ENCODE measurements at regions not wholly inside any gene's neighbourhood (a gene's known extent, or its start where the extent isn't known, plus 50 kb on each side); places are given as distances from the start of the nearest gene placed in this dataset.

GRCh38 chr12:42957136-42957535, 367.6 kb upstream of the PRICKLE1 start:
- Histone ChIP-seq H3K79me2 (ENCODE audit: control insufficient read depth, insufficient read depth, low read length) (no peaks in the 10 kb centered on the region), H3K9ac (ENCODE audit: control insufficient read depth, extremely low read depth, insufficient read depth, low read length) (no peak overlapping the region), H3K9me1 (ENCODE audit: control insufficient read depth, extremely low read depth, insufficient read depth, low read length) (no peaks in the 10 kb centered on the region), H3K36me3 (ENCODE audit: control insufficient read depth in 2 of 2, extremely low read depth in 1 of 2, insufficient read depth in 2 of 2, low read length in 2 of 2) (no peaks in the 10 kb centered on the region), H3K9me3 (ENCODE audit: control insufficient read depth, low read depth, low read length) (no peaks in the 10 kb centered on the region), H3K27ac (ENCODE audit: control insufficient read depth, insufficient read depth, low read length) (no peak overlapping the region), H4K20me1 (ENCODE audit: control insufficient read depth, extremely low read depth, insufficient read depth, low read length) (no peaks in the 10 kb centered on the region), H2AFZ (ENCODE audit: control insufficient read depth, low read length) (no peak overlapping the region), H3K4me3 (ENCODE audit: control insufficient read depth in 2 of 3, extremely low read depth in 1 of 3, insufficient read depth in 2 of 3, low read depth in 1 of 3, low read length in 3 of 3) (no peak overlapping the region), H3K4me2 (ENCODE audit: control insufficient read depth, extremely low read depth, insufficient read depth, low read depth, low read length) (no peak overlapping the region), H3K27me3 (ENCODE audit: control insufficient read depth, extremely low read depth, insufficient read depth, low read length) (no peaks in the 10 kb centered on the region), H3K4me1 (ENCODE audit: control insufficient read depth, extremely low read depth, insufficient read depth, low read length) (peaks cover 33% of the 10 kb centered on the region)
- DNase-seq (ENCODE audit: low read depth, low spot score): no peak
- FAIRE-seq: no peak
- dilution Hi-C loops (cut with MboI; ENCODE audit: extremely low pct_ligation_motif_present, low sequenced_read_pairs): no loop called here
- TF ChIP-seq EZH2 (IDR thresholded peaks at IDR 0.05; ENCODE audit: low read length) (no peak), CTCF (optimal IDR thresholded peaks at IDR 0.05 in 1 of 3, IDR thresholded peaks at IDR 0.05 in 1 of 3, conservative IDR thresholded peaks at IDR 0.05 in 1 of 3; ENCODE audit: extremely low read depth in 1 of 3, insufficient read depth in 2 of 3, low read length in 3 of 3) (no peak)

- Histone ChIP-seq H3K4me1 (ENCODE audit: control insufficient read depth, extremely low read depth, insufficient read depth, low read length) (peaks cover 6% of the 10 kb centered on the region), H3K4me3 (ENCODE audit: control insufficient read depth in 2 of 3, extremely low read depth in 1 of 3, insufficient read depth in 2 of 3, low read depth in 1 of 3, low read length in 3 of 3) (no peak overlapping the region), H3K4me2 (ENCODE audit: control insufficient read depth, extremely low read depth, insufficient read depth, low read depth, low read length) (no peak overlapping the region), H3K27ac (ENCODE audit: control insufficient read depth, insufficient read depth, low read length) (no peak overlapping the region), H4K20me1 (ENCODE audit: control insufficient read depth, extremely low read depth, insufficient read depth, low read length) (no peaks in the 10 kb centered on the region), H3K27me3 (ENCODE audit: control insufficient read depth, extremely low read depth, insufficient read depth, low read length) (no peaks in the 10 kb centered on the region), H3K36me3 (ENCODE audit: control insufficient read depth in 2 of 2, extremely low read depth in 1 of 2, insufficient read depth in 2 of 2, low read length in 2 of 2) (no peaks in the 10 kb centered on the region), H2AFZ (ENCODE audit: control insufficient read depth, low read length) (no peak overlapping the region), H3K79me2 (ENCODE audit: control insufficient read depth, insufficient read depth, low read length) (no peaks in the 10 kb centered on the region), H3K9ac (ENCODE audit: control insufficient read depth, extremely low read depth, insufficient read depth, low read length) (no peak overlapping the region), H3K9me1 (ENCODE audit: control insufficient read depth, extremely low read depth, insufficient read depth, low read length) (no peaks in the 10 kb centered on the region), H3K9me3 (ENCODE audit: control insufficient read depth, low read depth, low read length) (no peaks in the 10 kb centered on the region)
- no peak for FAIRE-seq
- DNase-seq (ENCODE audit: low read depth, low spot score): no peak
- dilution Hi-C loops (cut with MboI; ENCODE audit: extremely low pct_ligation_motif_present, low sequenced_read_pairs): no loop called here
- TF ChIP-seq EZH2 (IDR thresholded peaks at IDR 0.05; ENCODE audit: low read length): no peak
- TF ChIP-seq CTCF (optimal IDR thresholded peaks at IDR 0.05 in 1 of 3, IDR thresholded peaks at IDR 0.05 in 1 of 3, conservative IDR thresholded peaks at IDR 0.05 in 1 of 3; ENCODE audit: extremely low read depth in 1 of 3, insufficient read depth in 2 of 3, low read length in 3 of 3): no peak
These were observed 363.5 kb upstream of the PRICKLE1 start for GRCh38 chr12:42953021-42953420.

Data from keratinocyte (primary cell).